ENCODE measurements at regions not wholly inside any gene's neighbourhood (a gene's known extent, or its start where the extent isn't known, plus 50 kb on each side); places are given as distances from the start of the nearest gene placed in this dataset.

- DNase-seq (ENCODE audit: low spot score), result no peak
These were observed 232.5 kb upstream of the PRR16 start for GRCh38 chr5:120231563-120231962.

- DNase-seq (ENCODE audit: low spot score), result no peak
These were observed 227.7 kb upstream of the PRR16 start for GRCh38 chr5:120236360-120236759.

GRCh38 chr5:120239086-120239485, 225.0 kb upstream of the PRR16 start:
- no peak for DNase-seq (ENCODE audit: low spot score)

- DNase-seq (ENCODE audit: low spot score), result no peak
These were observed 223.4 kb upstream of the PRR16 start for GRCh38 chr5:120240706-120241105.

GRCh38 chr5:120241400-120241799, 222.7 kb upstream of the PRR16 start:
- no peak for DNase-seq (ENCODE audit: low spot score)

- DNase-seq (ENCODE audit: low spot score), result no peak
These were observed 212.2 kb upstream of the PRR16 start for GRCh38 chr5:120251898-120252297.

GRCh38 chr5:120252839-120253238, 211.3 kb upstream of the PRR16 start:
- DNase-seq (ENCODE audit: low spot score), result no peak

GRCh38 chr5:120254385-120254784, 209.7 kb upstream of the PRR16 start:
- no peak for DNase-seq (ENCODE audit: low spot score)

GRCh38 chr5:120255214-120255613, 208.9 kb upstream of the PRR16 start:
- no peak for DNase-seq (ENCODE audit: low spot score)

- DNase-seq (ENCODE audit: low spot score), result no peak
These were observed 207.7 kb upstream of the PRR16 start for GRCh38 chr5:120256376-120256775.

GRCh38 chr5:120257358-120257971, 206.6 kb upstream of the PRR16 start:
- no peak for DNase-seq (ENCODE audit: low spot score)

GRCh38 chr5:120258123-120258522, 206.0 kb upstream of the PRR16 start:
- no peak for DNase-seq (ENCODE audit: low spot score)

GRCh38 chr5:120260651-120261050, 203.4 kb upstream of the PRR16 start:
- no peak for DNase-seq (ENCODE audit: low spot score)

- DNase-seq (ENCODE audit: low spot score), result no peak
These were observed 193.6 kb upstream of the PRR16 start for GRCh38 chr5:120270498-120270897.

GRCh38 chr5:120293796-120294195, 170.3 kb upstream of the PRR16 start:
- DNase-seq (ENCODE audit: low spot score), result no peak

GRCh38 chr5:120297616-120298015, 166.5 kb upstream of the PRR16 start:
- no peak for DNase-seq (ENCODE audit: low spot score)

- no peak for DNase-seq (ENCODE audit: low spot score)
These were observed 165.1 kb upstream of the PRR16 start for GRCh38 chr5:120298981-120299380.

- no peak for DNase-seq (ENCODE audit: low spot score)
These were observed 159.4 kb upstream of the PRR16 start for GRCh38 chr5:120304663-120305062.

- DNase-seq (ENCODE audit: low spot score), result no peak
These were observed 157.8 kb upstream of the PRR16 start for GRCh38 chr5:120306303-120306702.

- DNase-seq (ENCODE audit: low spot score), result no peak
These were observed 149.9 kb upstream of the PRR16 start for GRCh38 chr5:120314191-120314590.

GRCh38 chr5:120320626-120321025, 143.5 kb upstream of the PRR16 start:
- DNase-seq (ENCODE audit: low spot score), result no peak

GRCh38 chr5:120326651-120327050, 137.4 kb upstream of the PRR16 start:
- no peak for DNase-seq (ENCODE audit: low spot score)

- no peak for DNase-seq (ENCODE audit: low spot score)
These were observed 136.9 kb upstream of the PRR16 start for GRCh38 chr5:120327180-120327579.

- DNase-seq (ENCODE audit: low spot score), result no peak
These were observed 135.0 kb upstream of the PRR16 start for GRCh38 chr5:120329095-120329494.

- DNase-seq (ENCODE audit: low spot score), result no peak
These were observed 133.5 kb upstream of the PRR16 start for GRCh38 chr5:120330558-120330957.
